Stimulated activated CD8-positive, alpha-beta memory T cell treated with anti-CD3 and anti-CD28 coated beads, Interleukin-7, amount 100 ng/mL, for 24 hours (primary cell): ENCODE measurements at regions not wholly inside any gene's neighbourhood (a gene's known extent, or its start where the extent isn't known, plus 50 kb on each side); places are given as distances from the start of the nearest gene placed in this dataset.

ENCODE experiments used
- DNase-seq: peaks from one replicate; pipeline ENCODE4 v3.0.0-alpha.2; 2020; ENCODE audit warnings: low read depth

- no peak for DNase-seq
These were observed 382.2 kb downstream of the BCL11B start for GRCh38 chr14:98889836-98890185.

DNA sequence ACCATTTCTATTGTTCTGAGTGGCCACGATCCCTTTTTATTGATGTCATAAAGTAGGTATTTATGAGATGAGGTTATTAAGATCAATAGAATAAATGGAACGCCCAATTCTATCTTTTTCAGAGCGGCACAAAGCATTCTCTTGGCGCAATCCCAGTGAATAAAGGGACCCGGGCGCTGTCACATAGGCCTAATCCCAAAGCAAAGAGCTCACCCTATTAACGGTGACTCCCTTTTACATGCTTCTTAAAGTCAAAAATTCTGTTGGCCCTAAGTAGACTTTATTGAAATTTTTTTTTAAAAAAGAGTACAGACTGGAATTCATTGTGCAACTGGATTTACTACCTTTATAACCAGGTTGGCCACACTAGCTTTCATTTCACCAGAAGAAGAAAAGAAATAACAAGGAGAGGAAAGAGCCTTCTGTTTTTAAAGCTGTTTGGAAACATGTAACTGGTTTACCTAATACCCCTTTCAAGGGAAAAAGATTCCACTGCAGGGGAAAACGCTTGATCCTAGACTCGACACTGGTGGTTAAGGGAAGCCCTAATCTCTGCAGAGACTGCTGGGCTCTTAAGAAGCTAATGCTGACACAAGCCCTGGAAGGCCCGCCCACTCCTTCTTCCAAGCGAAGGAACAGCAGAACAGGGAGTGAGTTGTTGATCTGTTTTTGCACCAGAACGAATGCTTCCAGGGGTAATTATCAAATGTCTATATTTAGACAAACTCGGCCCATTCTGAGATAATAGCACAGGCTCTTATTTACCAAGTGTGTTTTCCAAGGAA, 381.2 kb downstream of the BCL11B start:
- no peak for DNase-seq

DNA sequence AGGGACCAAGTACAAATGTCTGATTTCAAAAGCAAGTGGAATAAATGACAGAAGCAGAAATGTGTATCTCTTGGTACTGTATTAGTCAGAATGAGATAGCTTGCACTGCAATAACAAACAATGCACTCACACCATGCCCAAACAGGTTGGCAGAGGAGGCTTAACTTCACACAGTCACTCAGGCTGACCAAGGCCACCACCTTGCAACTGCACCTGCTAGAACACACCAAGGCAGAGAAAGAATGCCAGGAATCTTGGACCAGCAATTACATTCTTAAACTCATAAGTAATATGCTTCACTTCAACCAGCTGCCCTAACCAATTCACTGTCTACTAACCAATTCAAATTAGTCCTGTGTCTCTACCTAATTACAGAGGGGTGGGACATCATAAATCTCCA, 378.3 kb downstream of the BCL11B start:
- no peak for DNase-seq

DNA sequence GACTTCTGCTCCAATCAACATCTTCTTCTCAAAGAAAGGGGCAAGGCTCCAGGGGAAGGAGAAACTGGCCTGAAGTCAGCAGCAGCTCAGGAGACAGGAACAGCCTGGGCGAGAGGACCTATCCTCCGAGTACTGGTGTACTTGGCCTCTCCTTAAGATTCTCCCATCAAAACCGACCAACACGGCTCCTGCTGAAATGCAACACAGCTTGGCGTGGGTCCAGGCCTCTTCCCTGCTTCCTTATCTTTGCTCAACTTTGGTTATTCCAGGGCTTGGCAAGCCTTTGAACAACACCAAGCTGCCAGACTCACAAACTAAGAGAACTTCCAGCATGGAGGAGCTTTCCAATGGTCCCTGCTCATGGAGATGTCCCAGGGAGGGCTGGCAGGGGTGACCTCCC, 377.4 kb downstream of the BCL11B start:
- no peak for DNase-seq

DNA sequence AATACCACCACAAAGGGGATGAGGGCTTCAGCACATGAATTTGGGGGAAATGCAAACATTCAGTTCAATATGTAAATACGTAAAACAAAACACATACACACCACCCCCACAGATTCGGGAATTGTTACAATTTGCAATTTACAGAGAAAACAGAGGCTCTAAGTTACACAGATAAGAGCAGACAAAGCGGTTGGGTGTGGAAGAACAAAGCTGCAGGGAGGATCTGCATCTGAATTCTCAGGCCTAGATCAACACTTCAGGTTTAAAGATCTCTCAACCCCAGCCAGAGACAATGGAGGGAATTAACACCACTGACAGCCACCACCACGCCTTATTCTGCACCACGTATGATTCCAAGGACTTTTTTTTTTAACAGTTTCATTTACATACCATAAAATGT, 375.5 kb downstream of the BCL11B start:
- no peak for DNase-seq

GRCh38 chr14:98897605-98898309, 374.2 kb downstream of the BCL11B start:
- no peak for DNase-seq

DNA sequence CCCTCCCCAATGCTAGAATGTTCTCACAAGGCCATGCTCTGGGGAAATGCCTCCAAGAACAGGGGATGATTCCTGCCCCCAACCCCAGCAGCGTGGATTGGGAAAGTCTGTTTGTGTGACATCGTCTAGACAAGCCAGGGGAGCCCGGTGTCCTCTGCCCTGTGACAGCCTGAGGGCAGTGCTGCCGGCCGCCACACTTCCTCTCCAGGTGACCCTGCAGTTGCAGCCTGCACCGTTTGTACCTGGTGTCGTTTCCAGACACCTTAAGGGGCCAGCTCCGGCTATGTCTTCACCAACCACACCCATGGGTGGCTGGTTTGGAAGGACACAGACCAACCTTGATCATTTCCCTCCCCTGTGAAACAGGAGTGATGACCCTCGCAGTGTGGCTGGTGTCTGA, 372.6 kb downstream of the BCL11B start:
- no peak for DNase-seq

DNA sequence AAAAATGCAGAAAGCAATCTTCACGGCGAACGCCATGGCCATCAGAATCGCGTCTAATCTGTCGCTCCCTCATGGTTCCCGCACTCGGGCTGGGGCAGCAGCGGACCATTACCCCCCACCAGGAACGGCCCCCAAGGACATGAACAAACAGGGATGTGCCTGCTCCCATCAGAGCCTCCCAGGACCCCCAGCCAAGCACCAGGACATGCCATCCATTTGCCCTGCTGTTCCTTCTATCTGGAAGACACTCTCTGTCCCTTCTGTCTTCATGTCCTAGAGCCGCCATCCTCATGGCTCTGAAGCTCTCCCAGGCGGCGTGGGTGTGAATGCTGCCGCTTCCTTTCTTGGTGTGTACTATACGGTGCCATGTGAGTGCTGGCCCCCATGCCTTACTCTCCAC, 371.8 kb downstream of the BCL11B start:
- no peak for DNase-seq

DNA sequence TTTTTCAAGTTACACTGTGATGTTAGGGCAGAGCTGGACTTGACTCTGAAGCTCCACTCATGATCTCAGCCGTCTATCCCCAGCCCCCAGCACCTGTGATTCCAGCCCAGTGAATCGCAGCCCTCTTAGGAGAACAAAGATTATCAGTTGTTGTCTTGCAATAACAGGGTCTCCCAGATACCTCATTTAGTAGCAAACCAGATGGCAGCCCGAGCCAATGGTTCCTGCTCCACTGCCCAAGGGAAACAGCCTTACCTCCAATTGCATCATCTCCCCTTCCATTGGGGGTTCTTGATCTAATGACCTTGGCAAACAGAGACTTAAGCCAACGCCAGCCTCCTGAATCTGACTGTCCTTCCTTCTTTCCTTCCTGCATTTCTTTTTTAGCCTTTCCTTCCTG, 371.2 kb downstream of the BCL11B start:
- no peak for DNase-seq

- no peak for DNase-seq
These were observed 370.3 kb downstream of the BCL11B start for GRCh38 chr14:98901511-98902205.

DNA sequence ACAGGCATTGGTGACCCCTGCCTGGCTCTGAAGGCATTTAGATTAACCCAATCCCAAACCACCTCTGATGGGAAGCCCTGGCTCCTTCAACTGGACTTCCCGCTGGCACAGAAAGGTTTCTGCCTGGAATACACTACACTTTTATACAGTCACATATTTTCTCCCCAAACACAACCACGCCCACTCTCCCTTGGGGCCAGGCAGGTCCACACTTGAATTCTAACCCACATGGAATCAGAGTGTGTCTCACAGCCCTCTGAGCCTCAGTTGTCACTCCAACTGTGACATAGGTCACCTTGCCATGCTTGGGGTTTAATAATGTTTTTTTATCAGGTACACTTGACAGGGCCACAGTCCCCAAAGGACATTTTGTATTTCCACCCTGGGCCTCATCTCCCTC, 368.6 kb downstream of the BCL11B start:
- DNase-seq, result no peak

- DNase-seq, result no peak
These were observed 367.3 kb downstream of the BCL11B start for GRCh38 chr14:98904677-98905076.

- DNase-seq, result no peak
These were observed 365.6 kb downstream of the BCL11B start for GRCh38 chr14:98906123-98906995.

GRCh38 chr14:98907271-98907670, 364.7 kb downstream of the BCL11B start:
- no peak for DNase-seq

- DNase-seq, result no peak
These were observed 363.9 kb downstream of the BCL11B start for GRCh38 chr14:98908050-98908449.

DNA sequence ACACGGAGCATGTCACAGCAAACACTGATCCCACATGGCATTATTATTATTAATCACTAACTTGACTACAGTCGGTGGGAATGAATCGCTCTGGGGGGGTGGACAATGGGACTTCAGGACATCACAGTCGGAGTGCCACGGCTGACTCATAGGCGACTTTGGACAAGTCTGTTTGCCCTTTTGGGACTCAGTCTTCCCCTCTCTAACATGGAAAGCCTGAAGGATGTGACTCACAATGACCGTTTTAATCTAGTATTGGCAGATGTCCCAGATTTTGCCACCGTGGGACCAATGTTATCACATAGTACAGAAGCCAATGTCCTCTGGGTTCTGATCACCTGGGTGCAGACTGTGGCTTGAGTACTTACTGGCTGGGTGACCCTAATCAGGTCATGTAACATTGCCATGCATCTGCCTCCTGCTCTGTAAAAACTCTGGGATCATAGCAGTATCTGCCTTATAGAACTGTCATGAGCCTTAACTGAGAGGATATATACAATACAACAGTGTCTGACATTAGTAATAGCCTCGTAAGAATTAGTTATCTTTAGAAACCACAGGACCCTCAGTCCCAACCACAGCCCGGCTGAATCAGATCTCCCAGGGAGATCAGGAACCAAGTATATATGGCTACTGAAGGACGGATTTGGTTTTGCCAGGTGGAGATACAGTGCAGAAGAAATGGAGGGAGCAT, 362.6 kb downstream of the BCL11B start:
- DNase-seq, result no peak

- DNase-seq, result no peak
These were observed 361.9 kb downstream of the BCL11B start for GRCh38 chr14:98910061-98910460.

- no peak for DNase-seq
These were observed 359.3 kb downstream of the BCL11B start for GRCh38 chr14:98912655-98913054.

DNA sequence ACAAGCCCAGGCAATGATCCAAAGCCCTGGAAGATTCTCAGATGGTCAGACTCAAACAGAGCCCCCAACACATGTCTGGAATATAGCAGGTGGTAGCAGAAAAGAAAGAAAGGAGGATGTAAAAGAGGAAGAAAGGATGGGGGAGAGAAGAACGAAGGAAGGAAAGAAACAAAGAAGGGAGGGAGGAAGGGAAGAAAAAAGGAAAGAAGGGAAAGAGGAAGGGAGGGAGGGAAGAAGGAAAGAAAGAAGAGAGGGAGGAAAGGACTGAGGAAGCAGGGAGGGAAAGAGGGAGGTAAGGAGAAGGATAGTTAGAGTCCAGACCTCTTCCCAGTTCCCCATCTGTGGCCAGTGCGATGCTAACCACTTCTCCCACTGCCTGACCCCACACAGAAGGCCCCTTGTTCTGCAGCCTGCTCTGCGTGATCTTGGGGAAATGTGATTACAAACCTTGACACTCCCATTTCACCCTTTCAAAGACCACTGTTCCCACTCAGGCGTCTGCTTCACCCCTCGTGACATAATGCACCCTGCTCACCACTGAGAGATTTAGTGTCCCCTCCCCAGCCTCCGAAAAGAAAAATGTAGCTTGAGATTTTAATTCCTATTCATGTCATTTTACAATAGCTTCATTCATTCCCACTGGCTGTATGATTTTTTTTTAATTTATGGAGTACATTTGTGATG, 357.9 kb downstream of the BCL11B start:
- DNase-seq, result no peak

DNA sequence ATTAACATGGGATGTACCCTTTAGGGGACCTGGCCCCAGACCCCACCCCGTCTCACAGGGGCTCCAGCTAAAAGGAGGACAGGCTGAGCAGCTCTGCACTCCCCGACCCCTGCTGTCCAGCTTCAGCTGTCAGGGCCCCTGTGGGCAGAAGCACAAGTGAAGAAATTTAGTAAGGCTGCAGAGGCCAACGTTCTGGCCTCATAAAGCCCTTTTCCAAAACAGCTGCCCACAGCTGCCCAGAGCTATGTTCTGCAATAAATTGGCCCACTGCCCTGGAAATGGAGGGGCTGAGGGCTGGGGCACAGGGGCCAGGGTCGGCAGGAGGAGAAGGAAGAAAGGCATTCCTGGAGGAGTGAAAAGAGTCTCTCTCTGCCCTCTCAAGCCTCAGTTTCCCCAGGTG, 357.1 kb downstream of the BCL11B start:
- DNase-seq, result no peak

GRCh38 chr14:98915625-98916024, 356.4 kb downstream of the BCL11B start:
- no peak for DNase-seq
